AG04450 (cell line): ENCODE measurements at regions not wholly inside any gene's neighbourhood (a gene's known extent, or its start where the extent isn't known, plus 50 kb on each side); places are given as distances from the start of the nearest gene placed in this dataset.
"Not testable (repeated sequence)": the region's sequence is repeated elsewhere in the genome, so short reads cannot be mapped to it uniquely, and the experiment has no call there.

Source experiments
- CTCF ChIA-PET: fragments of 300-600, 350-600 bp; formaldehyde crosslinking; extraction: SDS; loops from one replicate; lab custom pipeline; 2022; ENCODE audit warnings: antibody characterized with exemption, inconsistent platforms; lab: Charles Lee
- POLR2A ChIA-PET: fragments of 350-600 bp; formaldehyde crosslinking; extraction: SDS; loops from one replicate; lab custom pipeline; 2021; ENCODE audit warnings: antibody characterized with exemption, inconsistent platforms; lab: Yijun Ruan, JAX
- DNase-seq: peaks from one replicate; pipeline ENCODE4 v3.0.0-alpha.2; 2011; ENCODE audit warnings: low read depth, low spot score
- H3K27ac ChIP-seq: one replicate; pipeline ENCODE4 v1.5.1; 2012; ENCODE audit warnings: low read depth, low read length, control low read depth
- H3K27me3 ChIP-seq: one replicate; pipeline ENCODE4 v1.6.0; 2012; ENCODE audit warnings: low read length; ENCODE audit not compliant: control insufficient read depth, insufficient read depth
- H3K4me3 ChIP-seq: 2 replicates; pipeline ENCODE4 v1.5.1; 2011; ENCODE audit warnings: mild to moderate bottlenecking, low read depth, low read length, control low read depth
- H3K9me3 ChIP-seq: 2 replicates; pipeline ENCODE4 v1.5.1; 2012; ENCODE audit warnings: low read length; ENCODE audit not compliant: control insufficient read depth, insufficient read depth
- CTCF ChIP-seq: IDR thresholded peaks from 2 replicates; pipeline ENCODE4 v1.5.1; 2011; ENCODE audit warnings: low read depth, low read length, control low read depth, inconsistent platforms

DNA sequence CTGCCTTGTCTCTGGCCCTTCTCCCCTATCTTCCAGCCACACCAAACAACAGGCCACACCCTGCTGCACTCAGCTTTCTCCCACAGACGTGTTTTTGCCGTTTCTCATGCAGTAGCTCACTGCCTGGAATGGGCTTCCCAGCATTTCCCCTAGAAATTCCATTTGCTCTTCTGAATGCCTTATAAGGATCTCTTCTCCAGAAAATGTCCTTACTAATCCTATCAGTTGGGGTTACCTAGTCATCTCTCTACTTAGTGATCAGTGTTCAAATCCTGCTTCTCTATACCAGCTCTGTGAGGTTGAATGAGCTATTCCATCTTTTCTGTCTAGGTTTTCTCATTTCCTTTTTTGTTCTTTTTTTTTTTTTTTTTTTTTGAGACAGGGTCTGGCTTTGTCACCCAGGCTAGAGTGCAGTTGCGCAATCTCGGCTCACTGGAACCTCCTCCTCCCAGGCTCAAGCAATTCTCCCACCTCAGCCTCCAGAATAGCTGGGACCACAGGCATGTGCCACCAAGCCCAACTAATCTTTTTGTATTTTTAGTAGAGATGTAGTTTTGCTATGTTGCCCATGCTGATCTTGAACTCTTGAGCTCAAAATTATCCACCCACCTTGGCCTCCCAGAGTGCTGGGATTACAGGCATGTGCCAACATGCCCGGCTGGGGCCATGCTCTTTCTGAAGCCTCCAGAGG is 98.2 kb upstream of the CHD2 start:
- no peak for TF ChIP-seq CTCF
- Histone ChIP-seq H3K4me3 (no peak overlapping the region), H3K9me3 (no peaks in the 10 kb centered on the region; the same call in 1 of the 2 replicates), H3K27me3 (no peaks in the 10 kb centered on the region), H3K27ac (peak overlapping the region; percentile 99)
- ChIA-PET POLR2A (interaction anchor here (0.7 to 2.0 kb wide), 8 partner anchors 80 to 160 kb away, joined by 4 to 35 read pairs (median 7); partner anchors contain the start of gene CHD2), CTCF (interaction anchor here (0.6 to 1.4 kb wide), 11 partner anchors 8 to 1869 kb away, joined by 3 to 9 read pairs (median 5); no protein-coding TSS in a partner anchor)
- peak; percentile 83 for DNase-seq

- H3K4me3 ChIP-seq: no peak overlapping the region
- ChIA-PET POLR2A (interaction anchor here (1.0 to 3.2 kb wide), 9 partner anchors 43 to 186 kb away, joined by 3 to 51 read pairs (median 6); partner anchors contain the start of gene CHD2), CTCF (no interaction called here)
- DNase-seq: no peak
- H3K27ac ChIP-seq: peak overlapping the region; percentile 99
- no peak for TF ChIP-seq CTCF
- H3K9me3 ChIP-seq: peaks cover 5% of the 10 kb centered on the region; the same call in 1 of the 2 replicates
- no peaks in the 10 kb centered on the region for H3K27me3 ChIP-seq
Measured at GRCh38 chr15:92803536-92803851, 96.6 kb upstream of the CHD2 start.

DNA sequence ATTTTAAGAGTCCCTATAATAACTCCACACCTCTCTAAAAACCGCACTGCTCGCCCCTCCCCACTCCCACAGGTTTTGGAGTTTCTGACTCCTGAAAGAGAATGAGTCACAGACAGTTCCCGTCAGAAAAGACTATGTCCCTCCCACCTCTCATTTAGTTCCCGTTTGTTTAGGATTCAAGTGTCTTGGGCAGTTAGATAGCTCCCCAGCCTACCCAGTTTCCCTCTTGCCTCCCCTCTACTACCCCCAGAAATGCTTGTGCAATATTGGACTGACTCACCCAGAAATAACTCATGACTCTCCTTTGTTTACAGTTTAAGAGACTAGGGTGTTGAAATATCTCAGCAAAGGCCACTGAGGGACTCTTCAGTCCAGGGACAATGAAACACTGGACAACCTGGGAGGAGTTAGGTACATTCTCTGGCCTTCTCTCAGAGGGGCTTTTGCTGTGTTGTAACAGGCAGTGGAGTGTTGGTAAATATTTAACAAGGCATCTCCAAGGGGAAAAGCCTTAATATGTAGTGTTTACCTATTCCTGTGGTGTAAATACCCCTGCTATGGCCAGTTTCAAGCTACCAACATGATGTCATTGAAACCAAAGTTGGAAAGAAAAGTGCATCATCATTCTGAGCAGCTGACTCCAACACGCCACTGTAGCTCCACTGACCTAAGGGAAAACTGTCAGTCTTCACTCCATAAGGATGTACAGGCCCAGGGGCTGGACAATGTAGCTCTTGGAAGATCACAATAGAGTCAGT is 96.1 kb upstream of the CHD2 start:
- H3K4me3 ChIP-seq: no peak overlapping the region
- no peaks in the 10 kb centered on the region for H3K27me3 ChIP-seq
- ChIA-PET CTCF (interaction anchor here (0.8 to 1.0 kb wide), 2 partner anchors 16 to 114 kb away, joined by 3 read pairs; no protein-coding TSS in a partner anchor), POLR2A (interaction anchor here (0.8 to 3.2 kb wide), 12 partner anchors 43 to 187 kb away, joined by 3 to 51 read pairs (median 6); partner anchors contain the start of gene CHD2)
- peak; percentile 100 for DNase-seq
- TF ChIP-seq CTCF: no peak
- H3K27ac ChIP-seq: peak overlapping the region; percentile 99
- peaks cover 5% of the 10 kb centered on the region; the same call in 1 of the 2 replicates for H3K9me3 ChIP-seq

- not testable (repeated sequence) for H3K9me3 ChIP-seq, H3K27me3 ChIP-seq, H3K4me3 ChIP-seq, DNase-seq
- peak overlapping the region; percentile 99 for H3K27ac ChIP-seq
- CTCF ChIA-PET: interaction anchor here (0.8 to 1.0 kb wide), 2 partner anchors 15 to 113 kb away, joined by 3 read pairs; no protein-coding TSS in a partner anchor
- POLR2A ChIA-PET: interaction anchor here (0.8 to 3.2 kb wide), 8 partner anchors 42 to 187 kb away, joined by 3 to 51 read pairs (median 6); partner anchors contain the start of gene CHD2
Measured at GRCh38 chr15:92804610-92804936, 95.6 kb upstream of the CHD2 start.

GRCh38 chr15:92805080-92805690 is 94.9 kb upstream of the CHD2 start:
- TF ChIP-seq CTCF: no peak
- peak overlapping the region; percentile 99 for H3K27ac ChIP-seq
- peaks cover 5% of the 10 kb centered on the region; the same call in 1 of the 2 replicates for H3K9me3 ChIP-seq
- H3K4me3 ChIP-seq: no peak overlapping the region
- ChIA-PET CTCF (interaction anchor here (0.8 to 1.5 kb wide), 4 partner anchors 8 to 112 kb away, joined by 3 to 7 read pairs (median 3); no protein-coding TSS in a partner anchor), POLR2A (interaction anchor here (3.2 kb wide), 1 partner anchor 78 kb away, joined by 51 read pairs; no protein-coding TSS in a partner anchor)
- no peaks in the 10 kb centered on the region for H3K27me3 ChIP-seq
- no peak for DNase-seq

DNA sequence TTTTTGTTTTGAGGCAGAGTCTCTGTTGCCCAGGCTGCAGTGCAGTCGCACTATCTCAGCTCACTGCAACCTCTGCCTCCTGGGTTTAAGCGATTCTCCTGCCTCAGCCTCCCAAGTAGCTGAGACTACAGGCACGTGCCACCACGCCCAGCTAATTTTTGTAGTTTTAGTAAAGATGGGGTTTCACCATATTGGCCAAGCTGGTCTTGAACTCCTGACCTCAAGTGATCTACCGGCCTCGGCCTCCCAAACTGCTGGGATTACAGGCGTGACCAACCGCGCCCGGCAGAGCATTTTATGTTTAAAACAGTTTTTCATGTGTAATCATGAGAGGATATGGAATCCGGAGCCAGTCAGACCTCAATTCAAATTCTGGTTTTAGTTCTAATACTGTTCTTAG is 94.0 kb upstream of the CHD2 start:
- POLR2A ChIA-PET: interaction anchor here (3.2 kb wide), 1 partner anchor 77 kb away, joined by 51 read pairs; no protein-coding TSS in a partner anchor
- H3K27ac ChIP-seq, H3K9me3 ChIP-seq, DNase-seq, H3K4me3 ChIP-seq, H3K27me3 ChIP-seq: not testable (repeated sequence)
- CTCF ChIA-PET: interaction anchor here (1.5 kb wide), 1 partner anchor 9 kb away, joined by 7 read pairs; no protein-coding TSS in a partner anchor
